ENCODE measurements at regions not wholly inside any gene's neighbourhood (a gene's known extent, or its start where the extent isn't known, plus 50 kb on each side); places are given as distances from the start of the nearest gene placed in this dataset.
A peak's percentile ranks its signal among the peaks of the same experiment; 100 is the strongest.
"Not testable (repeated sequence)": the region's sequence is repeated elsewhere in the genome, so short reads cannot be mapped to it uniquely, and the experiment has no call there.

GRCh38 chr1:245102149-245102548, 52.6 kb upstream of the KIF26B start:
- DNase-seq (ENCODE audit: low read depth in 2 of 2), result not testable (repeated sequence)

- no peak for DNase-seq (ENCODE audit: low read depth in 2 of 2)
Observed at GRCh38 chr1:245099401-245099800, 55.4 kb upstream of the KIF26B start.

DNA sequence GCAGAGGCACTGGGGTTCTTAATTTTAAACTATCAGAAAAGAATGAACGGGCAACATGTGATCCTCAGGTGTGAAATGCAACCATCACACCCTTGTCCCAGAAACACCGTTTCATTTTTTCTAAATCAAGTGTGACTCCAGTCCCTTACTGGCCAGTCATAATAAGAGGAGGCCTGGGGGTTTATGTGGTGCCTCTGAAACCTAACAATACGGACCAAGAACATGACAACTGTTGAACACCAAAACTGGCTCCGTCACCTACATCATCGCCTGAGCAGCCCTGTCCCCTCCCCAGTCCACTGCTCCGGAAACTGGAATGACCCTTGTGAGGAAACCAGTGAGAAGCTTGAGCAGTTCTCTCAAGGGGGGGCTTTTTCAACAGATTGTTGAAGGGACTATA, 55.9 kb upstream of the KIF26B start:
- no peak for DNase-seq (ENCODE audit: low read depth in 2 of 2)

DNA sequence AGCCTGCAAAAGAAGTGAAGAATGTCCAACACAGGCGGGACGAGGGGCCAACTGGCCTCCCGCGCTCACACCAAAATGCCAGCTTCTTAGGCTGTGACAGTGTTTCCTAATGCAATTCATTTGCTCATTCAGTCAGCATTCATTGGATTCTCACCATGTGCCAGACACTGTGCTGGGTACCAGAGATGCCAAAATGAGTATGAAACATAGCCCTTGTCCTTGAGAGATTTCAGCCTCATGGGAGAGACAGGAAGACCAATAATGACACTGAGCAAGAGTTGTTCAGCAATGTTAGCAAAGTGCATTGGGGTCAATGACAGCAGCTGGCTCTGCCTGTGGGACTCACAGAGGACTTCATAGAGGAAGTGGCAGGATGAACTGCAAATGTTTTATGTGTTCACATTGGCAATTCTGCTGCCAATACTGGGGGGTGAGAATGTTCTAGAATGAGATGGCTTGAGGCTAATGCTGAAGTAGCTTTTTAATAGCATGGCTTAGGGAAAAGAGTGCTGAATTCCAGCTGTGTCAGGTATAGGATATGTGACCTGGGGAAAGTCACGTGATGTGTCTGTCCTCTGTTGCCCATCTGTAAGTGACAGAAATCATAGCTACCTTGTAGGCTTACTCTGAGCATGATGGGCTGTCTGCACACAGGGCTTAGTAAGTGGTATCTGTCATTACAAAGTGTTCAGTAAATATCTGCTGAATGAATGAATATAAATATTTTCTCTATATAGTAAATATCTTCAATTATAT, 58.3 kb upstream of the KIF26B start:
- peak in 1 of 2 donors; percentile 22 for DNase-seq (ENCODE audit: low read depth in 2 of 2)

DNA sequence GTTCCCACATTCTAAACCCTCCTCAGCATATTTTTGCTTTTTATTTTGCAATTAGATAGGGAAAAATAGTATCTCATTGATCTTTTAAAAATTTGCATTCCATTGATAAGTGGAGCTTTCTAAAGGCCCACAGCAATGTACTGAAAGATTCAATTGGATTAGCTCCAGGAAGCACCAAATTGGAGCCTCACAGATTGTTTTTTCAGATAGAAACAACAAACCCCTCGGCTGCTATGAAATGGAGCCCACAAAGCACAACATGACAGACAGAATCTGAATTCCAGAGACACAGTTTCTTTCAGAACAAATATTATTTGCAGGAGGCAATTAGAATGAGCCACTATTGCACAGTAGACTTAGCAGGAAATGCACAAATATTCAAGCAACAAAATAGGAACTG, 58.9 kb upstream of the KIF26B start:
- no peak for DNase-seq (ENCODE audit: low read depth in 2 of 2)

DNA sequence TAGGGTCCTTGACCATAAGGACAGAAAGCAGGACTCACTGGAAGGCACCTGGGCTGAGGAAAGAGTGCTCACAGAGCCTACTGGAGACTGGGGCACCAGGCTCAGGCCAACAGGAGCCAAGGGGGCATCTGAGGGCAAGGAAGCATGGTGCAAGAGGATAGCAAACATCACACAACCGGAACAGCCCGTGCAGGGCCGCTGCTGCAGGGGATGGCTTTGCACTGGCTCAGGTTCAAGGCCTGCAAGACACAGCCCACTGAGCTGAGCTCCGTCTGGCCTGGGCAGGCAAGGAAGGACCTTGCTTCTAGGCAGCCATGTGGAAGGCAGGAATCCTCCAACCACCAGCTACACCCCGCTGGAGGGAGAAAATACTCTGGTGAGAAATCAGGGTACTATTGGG, 59.8 kb upstream of the KIF26B start:
- no peak for DNase-seq (ENCODE audit: low read depth in 2 of 2)

GRCh38 chr1:245094092-245094491, 60.7 kb upstream of the KIF26B start:
- DNase-seq (ENCODE audit: low read depth in 2 of 2), result no peak

- DNase-seq (ENCODE audit: low read depth in 2 of 2), result peak in 1 of 2 donors; percentile 7
Observed at GRCh38 chr1:245092638-245092976, 62.2 kb upstream of the KIF26B start.

DNA sequence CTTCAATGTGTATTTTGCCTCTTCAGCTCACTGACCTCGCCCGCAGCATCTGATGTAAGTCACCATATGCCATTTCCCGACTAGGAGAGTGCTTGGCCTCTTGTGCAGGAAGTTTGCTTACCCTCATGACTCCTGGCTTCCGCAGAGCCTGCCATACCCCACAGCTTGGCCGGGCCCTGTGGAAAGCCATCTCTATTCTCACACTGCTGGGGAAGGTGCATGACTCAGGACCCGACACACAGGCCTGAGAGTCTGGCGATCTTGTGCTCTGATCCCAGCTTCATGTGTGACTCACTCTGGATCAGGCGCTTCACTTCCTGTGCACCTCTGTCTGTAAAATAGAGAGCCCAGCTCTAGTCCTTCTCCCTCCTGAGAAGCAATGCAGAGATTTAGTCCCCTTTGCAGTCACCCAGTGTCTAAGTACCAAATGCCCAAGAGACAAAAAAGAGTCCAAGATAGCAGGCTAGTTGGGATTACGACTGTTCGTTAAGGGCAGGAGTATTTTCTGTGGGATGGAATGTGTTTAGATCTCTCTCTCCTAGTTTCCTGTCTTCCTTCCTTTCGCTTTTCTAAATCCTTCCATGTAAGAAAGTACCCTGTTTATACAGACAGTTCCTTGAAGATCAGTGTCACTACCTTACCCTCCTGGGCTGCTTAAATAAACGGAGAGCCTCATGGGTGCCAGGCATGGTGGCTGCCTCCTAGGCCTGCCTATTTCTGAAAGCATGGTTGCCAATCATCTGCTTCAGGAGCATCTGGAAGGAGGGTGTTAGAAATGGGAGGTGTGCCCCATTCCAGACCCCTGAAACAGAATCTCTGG, 62.8 kb upstream of the KIF26B start:
- peak; percentile 98 to 100 for DNase-seq (ENCODE audit: low read depth in 2 of 2)

DNA sequence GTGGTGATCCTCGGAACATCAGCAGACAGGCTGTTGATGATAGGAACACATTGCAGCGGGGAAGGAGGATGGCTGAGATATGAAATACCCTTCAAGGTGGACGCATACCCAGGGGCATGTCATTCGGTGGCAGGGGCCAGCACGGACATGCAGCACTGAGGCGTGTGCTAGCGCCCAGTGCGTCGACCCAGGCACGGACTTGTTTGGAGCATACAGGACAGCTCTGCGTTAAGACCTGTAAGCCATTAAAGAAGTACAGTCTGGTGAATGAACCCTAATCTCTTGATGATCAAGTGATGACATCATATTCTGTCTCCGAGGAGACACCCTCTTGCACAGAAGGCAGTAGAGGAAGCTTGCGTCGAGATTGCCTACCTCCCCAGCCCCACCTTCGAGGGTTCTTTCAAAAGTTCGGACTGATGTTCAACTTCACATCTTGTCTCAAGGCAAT, 63.6 kb upstream of the KIF26B start:
- DNase-seq (ENCODE audit: low read depth in 2 of 2), result peak in 1 of 2 donors; percentile 54

GRCh38 chr1:245090491-245091090, 64.2 kb upstream of the KIF26B start:
- DNase-seq (ENCODE audit: low read depth in 2 of 2), result no peak

- no peak for DNase-seq (ENCODE audit: low read depth in 2 of 2)
Observed at GRCh38 chr1:245087723-245088122, 67.1 kb upstream of the KIF26B start.

DNA sequence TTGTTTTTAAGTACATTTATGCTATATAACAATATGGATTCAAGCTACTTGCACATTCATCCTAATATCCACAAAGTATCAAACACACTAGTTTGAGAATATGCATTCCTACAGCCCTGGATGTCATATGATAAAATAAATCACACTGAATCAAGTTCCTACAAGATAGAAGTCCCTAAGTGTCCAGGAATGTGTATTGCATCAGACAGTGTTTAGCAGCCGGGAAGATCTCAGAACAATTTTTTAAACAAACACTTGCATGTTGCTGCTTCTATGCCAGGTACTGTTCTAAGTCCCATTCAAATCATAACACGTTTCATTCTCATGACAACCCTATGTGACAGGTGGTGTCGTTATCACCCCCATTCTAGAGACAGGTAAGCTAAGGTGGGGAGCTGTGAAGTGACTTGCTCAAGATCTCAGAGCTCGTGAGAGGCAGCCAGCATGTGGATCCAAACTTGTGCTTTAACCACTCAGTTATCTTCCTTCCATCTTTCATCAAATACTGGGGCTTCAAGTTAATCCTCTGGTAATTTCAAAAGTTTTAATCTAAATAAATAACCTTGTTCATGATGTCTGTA, 68.3 kb upstream of the KIF26B start:
- no peak for DNase-seq (ENCODE audit: low read depth in 2 of 2)

DNA sequence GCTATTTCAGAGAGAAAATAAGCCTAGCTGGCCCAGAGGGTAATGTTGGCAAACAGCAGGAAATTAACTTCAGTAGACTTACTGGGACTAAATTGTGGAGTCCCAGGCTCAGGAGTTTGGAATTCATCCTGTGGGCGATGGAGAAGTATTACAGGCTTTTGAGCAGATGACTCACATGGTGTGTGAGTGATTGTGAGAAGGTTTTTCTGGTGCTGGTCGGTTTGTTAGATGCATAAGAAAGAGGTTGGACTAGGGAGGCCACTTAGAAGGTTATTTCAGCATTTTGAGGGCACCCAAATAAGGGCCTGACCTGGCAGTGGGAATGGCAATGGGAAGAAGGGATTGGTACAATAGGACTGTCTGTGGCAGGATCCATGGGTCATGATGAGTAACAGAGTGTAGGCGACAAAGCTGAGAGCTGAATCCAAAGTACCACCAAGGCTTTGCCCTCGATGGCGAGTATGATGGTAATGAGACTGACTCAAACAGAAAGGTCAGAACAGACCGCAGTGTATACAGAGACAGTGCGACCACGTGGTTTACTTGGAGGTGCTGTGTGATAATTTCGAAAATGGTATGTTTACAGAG, 69.2 kb upstream of the KIF26B start:
- DNase-seq (ENCODE audit: low read depth in 2 of 2), result peak in 1 of 2 donors; percentile 22

- DNase-seq (ENCODE audit: low read depth in 2 of 2), result no peak
Observed at GRCh38 chr1:245084551-245084950, 70.2 kb upstream of the KIF26B start.

GRCh38 chr1:245079021-245079609, 75.7 kb upstream of the KIF26B start:
- peak; percentile 65 to 77 for DNase-seq (ENCODE audit: low read depth in 2 of 2)

GRCh38 chr1:245074898-245075297, 79.9 kb upstream of the KIF26B start:
- no peak for DNase-seq (ENCODE audit: low read depth in 2 of 2)

GRCh38 chr1:245074232-245074747, 80.5 kb upstream of the KIF26B start:
- DNase-seq (ENCODE audit: low read depth in 2 of 2), result peak in 1 of 2 donors; percentile 9

DNA sequence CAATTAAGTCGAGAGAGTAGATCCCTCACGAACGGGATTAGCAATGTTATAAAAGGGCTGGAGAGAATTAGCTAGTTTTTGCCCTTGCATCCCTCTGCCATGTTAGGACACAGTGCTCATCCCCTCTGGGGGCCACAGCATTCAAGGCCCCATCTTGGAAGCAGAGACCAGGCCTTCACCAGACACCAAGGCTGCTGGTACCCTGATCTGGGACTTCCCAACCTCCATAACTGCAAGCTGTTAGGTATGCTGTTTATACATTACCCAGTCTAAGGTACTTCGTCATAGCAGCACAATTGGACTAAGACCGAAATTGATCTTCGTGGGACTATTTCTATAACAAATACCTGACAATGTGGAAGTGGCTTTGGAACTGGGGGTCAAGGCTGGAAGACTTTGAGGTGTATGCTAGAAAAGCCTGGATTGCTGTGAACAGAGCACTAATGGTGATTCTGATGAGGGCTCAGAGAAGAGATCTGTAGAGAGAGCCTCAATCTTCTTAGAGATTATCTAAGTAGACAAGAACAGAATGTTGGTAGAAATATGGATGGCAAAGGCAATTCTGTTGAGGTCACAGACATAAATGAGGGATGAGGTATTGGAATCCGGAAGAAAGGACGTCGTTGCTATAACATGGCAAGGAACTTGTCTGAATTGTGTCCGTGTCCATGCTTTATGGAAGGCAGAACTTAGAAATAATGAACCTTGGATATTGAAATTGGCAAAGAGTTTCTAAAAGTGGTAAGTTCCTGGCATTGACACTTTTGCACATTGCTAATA, 83.8 kb upstream of the KIF26B start:
- no peak for DNase-seq (ENCODE audit: low read depth in 2 of 2)

- DNase-seq (ENCODE audit: low read depth in 2 of 2), result no peak
Observed at GRCh38 chr1:245067257-245067656, 87.5 kb upstream of the KIF26B start.
